ENCODE measurements at regions not wholly inside any gene's neighbourhood (a gene's known extent, or its start where the extent isn't known, plus 50 kb on each side); places are given as distances from the start of the nearest gene placed in this dataset.

DNA sequence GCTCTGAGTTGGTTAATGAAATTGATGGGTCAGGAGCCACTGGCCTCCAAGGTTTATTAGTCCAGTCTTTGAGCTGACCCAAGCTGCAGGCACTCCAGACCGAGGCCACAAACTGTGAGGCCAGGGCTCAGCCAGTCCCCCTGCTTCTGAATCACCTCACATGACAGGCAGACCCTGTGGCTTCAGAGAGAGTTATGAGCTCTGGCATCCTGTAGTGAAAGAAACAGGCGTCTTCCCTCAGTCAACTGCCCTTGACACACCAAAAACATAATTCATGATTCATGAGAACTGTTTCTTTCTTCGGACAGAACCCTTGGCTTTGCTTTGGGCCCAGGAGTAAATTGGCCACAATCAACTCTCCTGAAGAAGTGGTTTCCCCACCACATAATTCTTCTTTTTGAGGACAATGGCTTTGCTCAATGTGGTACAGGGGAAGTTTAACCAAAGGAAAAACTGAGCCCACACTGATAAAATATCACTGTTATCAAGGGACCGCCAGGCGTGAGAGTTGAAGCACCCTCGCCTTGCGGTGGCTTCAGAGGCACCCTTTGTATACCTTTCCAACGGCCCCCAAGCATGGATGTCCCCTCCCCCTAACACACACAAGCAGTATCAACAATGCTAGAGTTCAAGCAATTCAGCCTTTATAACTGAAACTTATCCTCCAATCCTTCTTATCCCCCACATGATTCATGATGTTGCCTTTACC, 226.9 kb downstream of the CYRIA start:
- DNase-seq = no peak
- Histone ChIP-seq H3K4me3 (no peak overlapping the region), H3K27me3 (no peaks in the 10 kb centered on the region), H3K27ac (no peak overlapping the region), H3K9me3 (no peaks in the 10 kb centered on the region), H3K36me3 (no peaks in the 10 kb centered on the region), H3K4me1 (no peaks in the 10 kb centered on the region)
- TF ChIP-seq POLR2A (IDR thresholded peaks at IDR 0.05) = no peak
- TF ChIP-seq, protein P1, sequence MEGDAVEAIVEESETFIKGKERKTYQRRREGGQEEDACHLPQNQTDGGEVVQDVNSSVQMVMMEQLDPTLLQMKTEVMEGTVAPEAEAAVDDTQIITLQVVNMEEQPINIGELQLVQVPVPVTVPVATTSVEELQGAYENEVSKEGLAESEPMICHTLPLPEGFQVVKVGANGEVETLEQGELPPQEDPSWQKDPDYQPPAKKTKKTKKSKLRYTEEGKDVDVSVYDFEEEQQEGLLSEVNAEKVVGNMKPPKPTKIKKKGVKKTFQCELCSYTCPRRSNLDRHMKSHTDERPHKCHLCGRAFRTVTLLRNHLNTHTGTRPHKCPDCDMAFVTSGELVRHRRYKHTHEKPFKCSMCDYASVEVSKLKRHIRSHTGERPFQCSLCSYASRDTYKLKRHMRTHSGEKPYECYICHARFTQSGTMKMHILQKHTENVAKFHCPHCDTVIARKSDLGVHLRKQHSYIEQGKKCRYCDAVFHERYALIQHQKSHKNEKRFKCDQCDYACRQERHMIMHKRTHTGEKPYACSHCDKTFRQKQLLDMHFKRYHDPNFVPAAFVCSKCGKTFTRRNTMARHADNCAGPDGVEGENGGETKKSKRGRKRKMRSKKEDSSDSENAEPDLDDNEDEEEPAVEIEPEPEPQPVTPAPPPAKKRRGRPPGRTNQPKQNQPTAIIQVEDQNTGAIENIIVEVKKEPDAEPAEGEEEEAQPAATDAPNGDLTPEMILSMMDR (IDR thresholded peaks at IDR 0.05) = no peak
- TF ChIP-seq EP300 (IDR thresholded peaks at IDR 0.05) = no peak
- no peak for TF ChIP-seq POLR2AphosphoS5 (IDR thresholded peaks at IDR 0.05)
- 45 to 75% methylated on average over 8 of the region's 8 CpGs for WGBS, 2 donors
- intact Hi-C loops (cut with DNase I) = no loop called here

DNA sequence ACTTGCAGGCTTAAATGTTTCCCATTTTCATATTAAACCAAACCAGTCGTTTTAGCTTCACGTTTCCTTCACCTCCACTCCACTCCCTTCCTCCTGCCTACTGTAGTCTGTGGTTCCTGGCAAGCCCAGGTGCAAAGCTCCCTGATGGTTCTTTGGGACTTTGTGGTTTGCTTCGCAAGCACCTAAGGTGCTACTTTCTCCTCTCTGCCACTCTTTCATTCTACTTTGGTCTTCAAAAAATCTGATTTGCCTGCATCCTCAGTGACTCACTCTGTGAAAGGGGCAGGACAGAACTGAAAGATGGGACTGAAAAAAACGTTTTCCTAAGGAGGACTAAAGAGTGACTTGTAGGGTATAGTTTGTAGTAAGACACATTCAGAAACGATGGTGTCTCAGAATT, 228.4 kb downstream of the CYRIA start:
- Histone ChIP-seq H3K9me3 (no peaks in the 10 kb centered on the region), H3K36me3 (no peaks in the 10 kb centered on the region), H3K4me3 (no peak overlapping the region), H3K4me1 (no peaks in the 10 kb centered on the region), H3K27me3 (no peaks in the 10 kb centered on the region), H3K27ac (no peak overlapping the region)
- TF ChIP-seq POLR2A (IDR thresholded peaks at IDR 0.05) (no peak), EP300 (IDR thresholded peaks at IDR 0.05) (no peak), POLR2AphosphoS5 (IDR thresholded peaks at IDR 0.05) (no peak)
- TF ChIP-seq, protein P1 (IDR thresholded peaks at IDR 0.05) = no peak
- intact Hi-C loops (cut with DNase I) = no loop called here
- WGBS, 2 donors = 47 to 68% methylated on average over 5 of the region's 5 CpGs
- DNase-seq = no peak

DNA sequence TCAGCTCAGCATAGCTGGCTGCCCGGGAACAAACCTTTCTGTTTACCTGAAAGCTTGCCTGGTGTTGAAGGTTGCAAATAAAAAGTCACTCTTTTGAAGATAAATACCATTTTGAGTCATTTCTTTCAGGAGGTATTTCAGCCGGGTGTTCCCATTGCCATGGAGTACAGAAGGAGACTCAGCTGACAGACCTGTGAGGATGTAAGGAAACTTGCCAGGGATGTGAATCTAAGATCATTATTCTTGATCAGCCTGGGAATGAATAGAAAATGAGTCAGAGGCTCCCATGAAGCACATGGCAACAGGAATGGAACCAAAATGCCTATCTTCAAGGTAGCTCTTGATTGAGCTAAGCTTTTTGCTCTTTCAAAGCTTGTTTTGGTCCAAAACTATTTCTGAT, 231.2 kb downstream of the CYRIA start:
- H3K4me1 ChIP-seq = no peaks in the 10 kb centered on the region
- no peak overlapping the region for H3K27ac ChIP-seq
- no peaks in the 10 kb centered on the region for H3K27me3 ChIP-seq
- WGBS, 2 donors = 75 to 86% methylated on average over 2 of the region's 2 CpGs
- H3K36me3 ChIP-seq = no peaks in the 10 kb centered on the region
- no peaks in the 10 kb centered on the region for H3K9me3 ChIP-seq
- no peak for DNase-seq
- TF ChIP-seq POLR2AphosphoS5 (IDR thresholded peaks at IDR 0.05) = no peak
- TF ChIP-seq, protein P1 (IDR thresholded peaks at IDR 0.05) = no peak
- no peak overlapping the region for H3K4me3 ChIP-seq
- intact Hi-C loops (cut with DNase I) = no loop called here

DNA sequence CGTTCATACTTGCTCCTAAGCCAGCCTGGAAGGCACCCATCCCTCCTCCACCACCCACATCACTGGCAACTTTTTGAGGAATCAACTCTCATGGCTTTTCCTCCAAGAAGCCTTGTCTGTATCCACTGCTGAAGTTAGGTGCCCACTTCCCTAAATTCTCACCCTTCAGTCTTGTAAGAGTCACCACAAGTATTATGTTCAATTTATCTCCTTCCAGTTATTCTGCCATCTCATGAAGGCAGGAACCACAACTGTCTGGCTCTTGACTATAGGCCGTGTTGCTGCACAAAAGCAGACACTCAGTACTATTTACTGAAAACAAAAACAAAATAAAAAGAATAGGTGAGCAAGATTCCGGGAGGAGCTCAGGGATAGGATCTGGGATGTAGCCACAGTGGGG, 234.8 kb downstream of the CYRIA start:
- H3K4me3 ChIP-seq = no peak overlapping the region
- intact Hi-C loops (cut with DNase I) = no loop called here
- no peak overlapping the region for H3K27ac ChIP-seq
- TF ChIP-seq POLR2A (IDR thresholded peaks at IDR 0.05) = no peak
- TF ChIP-seq, protein P1 (IDR thresholded peaks at IDR 0.05) = no peak
- no peak for TF ChIP-seq EP300 (IDR thresholded peaks at IDR 0.05)
- no peak for TF ChIP-seq POLR2AphosphoS5 (IDR thresholded peaks at IDR 0.05)
- no peaks in the 10 kb centered on the region for H3K4me1 ChIP-seq
- no peaks in the 10 kb centered on the region for H3K9me3 ChIP-seq
- WGBS, 2 donors = 72 to 84% methylated on average over 3 of the region's 3 CpGs
- DNase-seq = no peak
- no peaks in the 10 kb centered on the region for H3K27me3 ChIP-seq
- no peaks in the 10 kb centered on the region for H3K36me3 ChIP-seq

Data from sigmoid colon (tissue), 6 donors.